Smooth muscle cell of the brain vasculature (primary cell): ENCODE measurements at regions not wholly inside any gene's neighbourhood (a gene's known extent, or its start where the extent isn't known, plus 50 kb on each side); places are given as distances from the start of the nearest gene placed in this dataset.

Experiments used
- DNase-seq: peaks from one replicate; pipeline ENCODE4 v3.0.0-alpha.2; 2012; ENCODE audit warnings: low read depth, low spot score

GRCh38 chr5:160508780-160509361 is 87.2 kb downstream of the PTTG1 start:
- peak; percentile 65 for DNase-seq

GRCh38 chr5:160511280-160511929 is 89.8 kb downstream of the PTTG1 start:
- no peak for DNase-seq
